Muscle of leg (tissue), 3 donors: ENCODE measurements at regions not wholly inside any gene's neighbourhood (a gene's known extent, or its start where the extent isn't known, plus 50 kb on each side); places are given as distances from the start of the nearest gene placed in this dataset.

Experiments used
- DNase-seq: peaks from one replicate; pipeline ENCODE4 v3.0.0; 2013
- H3K27ac ChIP-seq: one replicate; pipeline ENCODE4 v1.5.1; 2013; ENCODE audit warnings: mild to moderate bottlenecking, low read length, control low read depth
- H3K27me3 ChIP-seq: one replicate; pipeline ENCODE4 v1.6.1; 2013; ENCODE audit warnings: low read length; ENCODE audit not compliant: control insufficient read depth, insufficient read depth
- H3K36me3 ChIP-seq: one replicate; pipeline ENCODE4 v1.6.1; 2013; ENCODE audit warnings: low read length; ENCODE audit not compliant: control insufficient read depth, insufficient read depth
- H3K4me1 ChIP-seq: one replicate; pipeline ENCODE4 v1.6.1; 2013; ENCODE audit warnings: low read length; ENCODE audit not compliant: control insufficient read depth, insufficient read depth
- H3K4me3 ChIP-seq: one replicate; pipeline ENCODE4 v1.5.1; 2013; ENCODE audit warnings: low read length, control low read depth
- H3K9me3 ChIP-seq: replicated peaks from 2 replicates; pipeline ENCODE4 v1.6.1; 2013; ENCODE audit warnings: low read depth, low read length; ENCODE audit not compliant: control insufficient read depth
- WGBS: methylation state at CpG from one replicate; pipeline ENCODE4 v1.1.5; 2013; ENCODE audit warnings: missing lambda C conversion rate; ENCODE audit not compliant: insufficient coverage; 5-methylcytosine and 5-hydroxymethylcytosine counted together

DNA sequence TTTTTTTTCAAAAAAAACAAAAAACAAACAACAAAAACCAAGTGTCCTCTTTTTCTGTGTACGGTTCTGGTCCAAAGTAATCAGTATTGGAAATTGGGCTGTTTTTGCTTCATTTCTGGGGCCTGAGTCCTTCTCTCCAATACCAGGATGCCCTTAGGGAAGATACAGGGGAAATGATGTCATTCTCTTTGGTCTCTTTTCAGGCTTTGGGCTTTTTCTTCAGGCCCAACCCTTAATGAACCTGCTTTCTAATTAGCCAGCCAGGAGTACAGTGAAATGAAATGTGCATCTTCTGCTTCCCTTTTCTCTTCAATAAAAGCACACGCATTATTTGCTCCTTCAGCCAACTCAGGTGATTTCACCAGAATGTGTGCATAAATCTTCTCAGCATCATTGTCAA lies 52.6 kb upstream of the RBPJ start:
- Histone ChIP-seq H3K36me3 (no peaks in the 10 kb centered on the region), H3K27me3 (no peaks in the 10 kb centered on the region), H3K4me1 (peaks cover 6% of the 10 kb centered on the region), H3K9me3 (no peaks in the 10 kb centered on the region), H3K4me3 (no peak overlapping the region), H3K27ac (no peak overlapping the region)
- no peak for DNase-seq
- 80% methylated on average over 1 of the region's 2 CpGs for WGBS

DNA sequence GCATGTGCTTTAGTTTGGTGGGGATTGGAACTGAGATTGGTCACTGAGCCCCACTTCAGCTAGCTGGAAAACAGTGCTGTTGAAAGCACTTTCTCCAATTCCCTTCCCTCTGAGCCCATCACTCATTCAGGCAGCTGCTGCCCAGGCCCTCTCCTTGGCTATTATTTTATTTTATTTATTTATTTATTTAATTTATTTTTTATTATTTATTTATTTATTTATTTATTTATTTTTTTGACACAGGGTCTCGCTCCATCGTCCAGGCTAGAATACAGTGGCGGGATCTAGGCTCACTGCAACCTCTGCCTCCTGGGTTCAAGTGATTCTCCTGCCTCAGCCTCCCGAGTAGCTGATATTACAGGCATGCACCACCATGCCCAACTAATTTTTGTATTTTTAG lies 51.8 kb upstream of the RBPJ start:
- Histone ChIP-seq H3K4me3 (no peak overlapping the region), H3K36me3 (no peaks in the 10 kb centered on the region), H3K27ac (no peak overlapping the region), H3K27me3 (no peaks in the 10 kb centered on the region), H3K4me1 (peaks cover 10% of the 10 kb centered on the region), H3K9me3 (no peaks in the 10 kb centered on the region)
- WGBS = 93% methylated on average over 3 of the region's 4 CpGs
- DNase-seq = no peak
